HG02642 (cell line): ENCODE measurements at regions not wholly inside any gene's neighbourhood (a gene's known extent, or its start where the extent isn't known, plus 50 kb on each side); places are given as distances from the start of the nearest gene placed in this dataset.
"Not testable (repeated sequence)": the region's sequence is repeated elsewhere in the genome, so short reads cannot be mapped to it uniquely, and the experiment has no call there.

Source experiments
- ATAC-seq: cut with Tn5 transposase; IDR thresholded peaks from one replicate; pipeline ENCODE4 v1.9.1; 2021; ENCODE audit warnings: mild to moderate bottlenecking; ENCODE audit not compliant: unreplicated experiment, poor library complexity

DNA sequence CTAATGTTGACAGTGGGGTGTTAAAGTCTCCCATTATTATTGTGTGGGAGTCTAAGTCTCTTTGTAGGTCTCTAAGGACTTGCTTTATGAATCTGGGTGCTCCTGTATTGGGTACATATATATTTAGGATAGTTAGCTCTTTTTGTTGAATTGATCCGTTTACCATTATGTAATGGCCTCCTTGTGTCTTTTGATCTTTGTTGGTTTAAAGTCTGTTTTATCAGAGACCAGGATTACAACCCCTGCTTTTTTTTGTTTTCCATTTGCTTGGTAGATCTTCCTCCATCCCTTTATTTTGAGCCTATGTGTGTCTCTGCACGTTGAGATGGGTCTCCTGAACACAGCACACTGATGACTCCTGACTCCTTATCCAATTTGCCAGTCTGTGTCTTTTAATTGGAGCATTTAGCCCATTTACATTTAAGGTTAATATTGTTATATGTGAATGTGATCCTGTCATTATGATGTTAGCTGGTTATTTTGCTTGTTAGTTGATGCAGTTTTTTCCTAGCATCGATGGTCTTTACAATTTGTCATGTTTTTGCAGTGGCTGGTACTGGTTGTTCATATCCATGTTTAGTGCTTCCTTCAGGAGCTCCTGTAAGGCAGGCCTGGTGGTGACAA is 188.9 kb downstream of the TTC6 start:
- not testable (repeated sequence) for ATAC-seq

DNA sequence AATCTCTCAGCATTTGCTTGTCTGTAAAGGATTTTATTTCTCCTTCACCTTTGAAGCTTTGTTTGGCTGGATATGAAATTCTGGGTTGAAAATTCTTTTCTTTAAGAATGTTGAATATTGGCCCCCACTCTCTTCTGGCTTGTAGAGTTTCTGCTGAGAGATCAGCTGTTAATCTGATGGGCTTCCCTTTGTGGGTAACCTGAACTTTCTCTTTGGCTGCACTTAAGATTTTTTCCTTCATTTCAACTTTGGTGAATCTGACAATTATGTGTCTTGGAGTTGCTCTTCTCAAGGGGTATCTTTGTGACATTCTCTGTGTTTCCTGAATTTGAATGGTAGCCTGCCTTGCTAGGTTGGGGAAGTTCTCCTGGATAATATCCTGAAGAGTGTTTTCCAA is 189.4 kb downstream of the TTC6 start:
- ATAC-seq = not testable (repeated sequence)

DNA sequence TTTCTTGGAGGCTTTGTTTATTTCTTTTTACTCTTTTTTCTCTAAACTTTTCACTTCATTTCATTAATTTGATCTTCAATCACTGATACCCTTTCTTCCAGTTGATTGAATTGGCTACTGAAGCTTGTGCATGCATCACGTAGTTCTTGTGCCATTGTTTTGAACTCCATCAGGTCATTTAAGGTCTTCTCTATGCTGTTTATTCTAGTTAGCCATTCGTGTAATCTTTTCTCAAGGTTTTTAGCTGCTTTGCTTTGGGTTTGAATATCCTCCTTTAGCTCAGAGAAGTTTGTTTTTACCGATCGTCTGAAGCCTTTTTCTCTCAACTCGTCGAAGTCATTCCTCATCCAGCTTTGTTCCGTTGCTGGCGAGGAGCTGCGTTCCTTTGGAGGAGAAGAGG is 189.9 kb downstream of the TTC6 start:
- not testable (repeated sequence) for ATAC-seq

DNA sequence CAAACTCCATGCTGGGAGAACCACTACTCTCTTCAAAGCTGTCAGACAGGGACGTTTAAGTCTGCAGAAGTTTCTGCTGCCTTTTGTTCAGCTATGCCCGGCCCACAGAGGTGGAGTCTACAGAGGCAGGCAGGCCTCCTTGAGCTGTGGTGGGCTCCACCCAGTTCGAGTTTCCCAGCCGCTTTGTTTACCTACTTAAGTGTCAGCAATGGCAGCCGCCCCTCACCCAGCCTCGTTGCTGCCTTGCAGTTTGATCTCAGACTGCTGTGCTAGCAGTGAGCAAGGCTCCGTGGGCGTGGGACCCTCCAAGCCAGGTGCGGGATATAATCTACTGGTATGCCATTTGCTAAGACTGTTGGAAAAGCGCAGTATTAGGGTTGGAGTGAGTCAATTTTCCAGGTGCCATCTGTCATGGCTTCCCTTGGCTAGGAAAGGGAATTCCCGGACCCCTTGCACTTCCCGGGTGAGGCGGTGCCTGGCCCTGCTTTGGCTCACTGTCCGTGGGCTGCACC is 190.7 kb downstream of the TTC6 start:
- ATAC-seq = not testable (repeated sequence)

DNA sequence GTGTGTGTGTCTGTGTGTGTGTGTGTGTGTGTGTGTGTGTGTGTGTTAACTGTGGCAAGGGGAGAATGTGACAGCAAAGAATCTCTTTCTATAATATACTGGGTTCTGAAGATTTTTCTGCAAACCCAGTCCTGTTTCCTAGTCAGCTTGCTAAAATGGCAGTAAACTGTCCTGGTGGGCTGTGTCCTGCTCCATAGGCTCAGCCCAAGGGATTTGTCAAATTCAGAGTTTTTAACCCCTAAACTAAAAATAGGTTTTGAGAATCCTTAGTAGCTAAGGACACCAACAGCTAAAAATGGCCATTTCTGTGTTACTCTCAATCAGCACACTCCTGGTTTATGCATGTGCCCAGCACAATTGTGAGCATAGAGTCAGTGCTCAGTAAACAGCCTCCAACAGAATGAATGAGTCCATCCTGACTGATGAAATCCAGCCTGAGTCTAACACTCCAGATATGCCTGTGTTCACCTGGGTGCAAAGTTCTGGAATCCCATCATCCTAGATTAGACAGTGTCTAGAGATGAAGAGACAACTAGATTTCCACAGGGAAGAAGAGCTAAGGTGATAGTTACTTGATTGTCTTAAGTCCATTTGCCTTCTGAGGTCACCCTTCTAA is 192.6 kb downstream of the TTC6 start:
- ATAC-seq = no peak

DNA sequence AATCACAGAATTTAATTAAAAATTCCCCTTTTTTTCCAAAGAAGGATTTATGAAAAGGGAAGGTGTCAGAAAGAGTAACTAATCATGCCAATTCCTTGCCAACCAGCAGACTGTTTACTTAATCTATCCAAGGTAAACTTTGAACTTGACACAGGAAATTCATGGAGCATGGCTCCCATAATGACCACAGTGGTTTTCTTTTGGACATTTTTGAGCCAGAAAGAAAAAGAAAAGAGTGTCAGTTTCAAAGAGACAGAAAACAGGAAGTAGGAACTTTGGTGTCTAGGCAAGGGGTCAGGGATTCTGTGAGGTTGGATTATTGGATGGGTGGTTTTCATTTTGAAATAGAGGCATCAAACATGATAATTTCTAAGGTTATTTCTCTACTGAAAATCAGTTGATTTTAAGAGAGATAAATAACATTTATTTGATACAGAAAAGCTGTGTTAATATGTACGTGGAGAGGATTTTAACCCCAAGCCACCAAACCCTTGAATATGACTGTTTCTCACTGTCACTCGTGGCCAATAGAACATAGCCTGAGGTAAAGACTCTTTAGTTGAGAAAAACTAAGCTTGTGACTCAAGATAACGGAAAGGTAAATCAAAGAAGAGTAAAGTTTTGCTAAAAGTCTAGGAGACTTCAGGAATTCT is 196.1 kb downstream of the TTC6 start:
- ATAC-seq = no peak

DNA sequence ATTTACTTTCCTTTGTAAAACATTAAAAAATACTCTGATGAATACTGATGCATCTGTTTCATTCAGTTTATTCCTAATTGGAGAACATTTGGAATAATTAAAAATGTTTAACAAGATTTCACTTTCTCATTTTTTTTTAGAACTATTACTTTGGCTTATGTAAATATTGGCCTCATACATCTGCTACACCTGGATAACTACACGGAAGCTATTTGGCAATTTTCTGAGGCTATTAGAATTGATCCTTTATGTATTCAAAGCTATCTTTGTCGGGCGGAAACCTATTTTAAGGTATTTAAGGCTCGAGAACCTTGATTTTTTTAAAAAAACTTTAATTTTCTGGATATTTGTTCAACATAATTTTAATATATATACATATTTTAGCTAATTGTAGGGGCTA is 196.7 kb downstream of the TTC6 start:
- ATAC-seq = no peak

DNA sequence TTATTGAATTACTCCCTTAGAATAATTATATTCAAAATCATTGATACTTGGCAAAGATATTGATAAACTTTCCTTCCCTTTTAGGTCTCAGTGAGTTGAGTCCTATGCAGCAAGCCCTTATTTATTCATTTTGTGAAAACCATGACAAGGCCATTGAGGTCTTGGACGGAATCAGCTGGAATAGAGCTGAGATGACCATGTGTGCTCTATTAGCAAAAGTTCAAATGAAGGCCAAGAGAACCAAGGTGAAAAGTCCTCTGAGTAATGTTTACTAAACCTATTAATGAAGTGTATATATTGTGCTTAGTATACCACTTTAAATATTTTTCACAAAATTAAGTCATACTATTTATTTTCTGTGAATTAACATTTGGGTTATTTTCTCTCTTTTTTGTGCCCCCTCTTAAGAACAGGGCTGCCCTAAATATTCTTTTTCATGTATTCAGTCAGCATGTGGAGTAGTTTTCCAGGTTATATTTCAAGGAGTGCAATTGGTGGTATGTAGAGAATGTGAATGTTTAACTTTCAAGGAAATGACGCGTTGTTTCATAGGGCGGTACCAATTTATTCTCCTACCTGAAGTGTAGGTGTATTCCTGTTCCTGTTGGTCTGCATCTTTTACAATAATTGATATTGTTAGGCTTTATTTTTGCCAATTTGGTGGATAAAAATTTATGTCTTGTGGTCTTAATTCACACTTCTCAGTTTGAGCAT is 201.4 kb downstream of the TTC6 start:
- no peak for ATAC-seq

DNA sequence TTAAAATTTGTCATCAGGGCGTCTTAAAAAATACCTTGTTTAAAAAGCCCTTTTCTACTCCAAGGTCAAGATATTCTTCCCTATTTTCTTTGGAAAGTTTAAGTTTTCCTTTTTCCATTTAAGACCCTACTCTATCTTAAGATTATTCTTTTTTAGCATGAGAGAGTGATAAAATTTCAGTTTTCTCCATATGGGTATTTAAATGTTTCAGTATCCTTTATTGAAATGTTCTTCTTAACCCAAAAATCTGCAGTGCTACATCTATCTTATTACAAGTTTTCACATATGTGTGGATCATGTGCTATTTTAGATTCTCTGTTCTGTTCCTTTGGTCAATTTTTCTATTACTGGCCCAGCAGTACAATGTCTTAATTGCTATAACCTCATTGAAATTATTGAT is 202.2 kb downstream of the TTC6 start:
- no peak for ATAC-seq

DNA sequence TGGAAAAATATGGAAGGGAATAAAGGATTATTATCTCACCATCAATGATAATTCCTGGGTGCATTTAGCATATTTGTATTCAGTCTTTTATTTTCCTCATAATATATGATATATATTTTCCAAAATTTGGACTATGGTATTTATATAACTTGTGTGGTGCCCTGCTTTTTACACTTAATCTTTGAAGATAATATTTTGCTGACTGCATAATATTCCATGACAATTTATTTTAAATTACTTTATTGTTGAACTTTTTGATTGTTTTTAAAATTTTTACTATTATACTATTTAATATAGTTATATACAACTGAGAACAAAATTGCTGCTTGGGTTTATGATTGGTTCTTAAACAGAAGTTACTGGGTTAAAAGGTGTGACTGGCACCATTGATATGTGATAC is 212.3 kb downstream of the TTC6 start:
- ATAC-seq = no peak

DNA sequence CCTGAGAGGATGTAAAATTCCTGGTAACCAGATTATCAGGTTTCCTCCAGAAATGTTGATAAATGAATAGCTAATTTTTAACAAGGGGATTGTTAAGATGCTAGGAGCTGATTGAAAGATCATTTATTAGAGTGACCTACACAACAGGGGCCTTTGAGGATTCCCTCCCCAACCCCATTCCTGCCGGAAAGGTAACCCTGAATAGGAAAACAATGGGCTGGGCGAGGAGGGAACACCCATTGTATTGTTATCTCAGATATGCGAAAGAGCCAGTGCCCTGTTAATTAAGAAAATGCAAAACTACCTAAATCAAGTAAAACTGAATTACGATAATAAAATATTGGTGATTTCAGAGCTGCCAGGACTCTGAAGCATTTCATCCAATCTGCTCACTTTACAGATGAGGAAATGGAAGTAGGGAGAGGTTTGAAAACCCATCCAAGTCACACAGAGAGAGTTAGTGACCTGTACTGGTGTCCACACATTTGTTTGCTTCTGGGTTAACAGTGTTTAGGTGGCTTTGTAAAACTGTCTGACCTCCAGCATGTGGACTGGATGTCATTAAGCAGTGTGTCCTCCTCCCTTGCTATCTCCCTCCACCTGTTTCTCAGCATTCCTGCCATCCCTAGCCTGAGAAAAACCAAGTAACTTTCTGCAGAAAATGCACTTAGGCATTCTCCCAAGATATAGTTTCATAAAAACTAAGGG is 214.8 kb downstream of the TTC6 start:
- ATAC-seq = no peak

DNA sequence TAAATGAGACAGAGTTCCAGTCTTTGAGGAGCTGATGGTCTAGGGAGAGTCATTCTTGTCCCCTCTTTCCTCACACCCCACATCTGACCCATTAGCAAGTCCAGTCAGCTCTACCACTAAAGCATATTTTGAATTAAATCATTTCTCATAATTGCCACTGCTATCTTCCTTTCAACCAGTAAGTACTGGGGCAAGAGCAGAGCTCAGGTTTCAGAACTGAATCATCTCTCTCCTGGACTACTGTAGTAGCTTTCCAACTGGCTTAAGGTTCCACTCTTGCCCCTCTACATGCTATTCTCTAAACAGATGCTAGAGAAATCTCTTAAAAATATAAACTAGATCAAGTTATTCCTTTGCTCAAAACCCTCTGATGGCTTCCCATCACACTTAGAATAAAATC is 218.3 kb downstream of the TTC6 start:
- no peak for ATAC-seq

DNA sequence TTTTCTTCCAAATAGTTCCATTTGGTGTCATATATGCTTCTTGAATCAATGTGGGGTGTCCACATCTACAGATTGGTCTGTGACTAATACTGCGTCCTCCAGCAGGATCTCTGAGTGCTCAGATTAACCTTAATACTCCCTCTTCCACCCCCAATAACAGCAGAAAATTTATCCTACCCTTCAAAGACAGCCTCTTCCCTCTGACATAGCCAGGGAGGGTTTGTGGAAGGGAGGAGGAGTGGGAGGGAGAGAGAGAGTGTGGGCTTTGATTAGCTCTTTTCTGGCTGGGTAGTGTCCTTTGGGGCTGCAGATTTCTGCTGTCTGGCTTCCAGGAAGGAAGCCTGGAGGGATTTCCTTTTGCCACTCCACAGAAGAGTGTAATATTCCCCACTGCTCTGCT is 220.7 kb downstream of the TTC6 start:
- no peak for ATAC-seq

DNA sequence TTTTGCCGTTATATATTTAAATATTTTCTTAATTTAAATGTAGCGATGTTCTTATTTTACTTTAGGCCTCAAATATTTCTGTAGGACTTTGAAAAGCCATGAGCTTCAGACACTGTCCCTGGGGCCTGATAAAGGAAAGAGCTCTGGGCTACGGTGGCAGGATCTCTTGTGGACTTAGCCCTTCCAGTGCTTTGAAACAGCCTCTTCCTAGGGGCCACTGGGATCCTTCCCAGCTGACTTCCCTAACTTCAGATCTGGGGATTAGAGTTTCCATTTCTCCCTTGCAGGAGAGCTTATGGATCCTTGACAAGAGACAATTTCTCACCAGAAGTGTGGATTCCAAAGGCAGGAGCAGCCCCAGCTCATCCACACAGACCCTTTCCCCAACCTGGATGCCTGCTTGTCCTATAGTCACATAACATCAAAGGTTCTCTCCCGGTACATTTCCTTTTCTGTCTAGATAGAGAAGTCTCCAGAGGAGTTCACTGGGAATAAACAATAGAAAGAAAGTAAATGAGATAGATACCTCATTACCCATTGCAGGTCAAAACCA is 221.4 kb downstream of the TTC6 start:
- no peak for ATAC-seq

DNA sequence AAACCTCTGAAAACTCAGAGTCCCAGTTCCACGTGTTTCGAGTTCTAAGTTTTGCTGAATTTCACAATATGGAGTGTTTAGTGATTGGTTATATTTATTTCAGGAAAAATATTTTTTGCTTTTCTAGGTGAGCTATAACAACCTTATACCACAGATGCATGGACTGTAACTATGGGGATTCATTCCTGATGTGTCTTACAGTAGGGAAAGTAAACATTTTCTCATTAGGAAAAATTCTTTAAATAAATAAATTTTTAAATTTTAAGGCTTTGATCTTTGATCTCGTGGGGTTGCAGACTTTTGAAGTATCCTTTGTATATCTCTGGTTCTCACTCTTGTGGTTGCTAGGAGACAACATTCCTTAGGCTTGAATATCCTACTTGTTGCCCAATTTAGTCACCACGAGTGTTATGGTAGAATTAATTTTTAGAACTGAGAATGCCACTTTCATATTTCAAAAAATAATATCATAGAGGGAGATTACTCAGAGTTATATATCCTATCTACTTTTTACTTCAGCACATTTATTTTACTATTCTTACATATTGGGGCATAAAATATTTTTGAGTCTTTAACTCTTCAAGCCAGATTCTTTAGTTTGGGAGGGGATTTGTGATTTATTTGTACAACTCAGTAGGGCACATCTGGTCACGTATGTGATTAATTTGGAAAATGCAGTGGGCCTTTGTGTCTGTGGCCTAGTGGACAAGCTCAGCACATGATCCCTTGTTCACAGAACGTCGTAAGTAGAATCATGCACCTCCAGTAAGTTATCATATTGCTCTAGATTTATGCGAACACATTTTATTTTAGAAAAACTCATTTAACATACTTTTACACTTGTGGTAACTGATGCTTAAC is 224.0 kb downstream of the TTC6 start:
- no peak for ATAC-seq

DNA sequence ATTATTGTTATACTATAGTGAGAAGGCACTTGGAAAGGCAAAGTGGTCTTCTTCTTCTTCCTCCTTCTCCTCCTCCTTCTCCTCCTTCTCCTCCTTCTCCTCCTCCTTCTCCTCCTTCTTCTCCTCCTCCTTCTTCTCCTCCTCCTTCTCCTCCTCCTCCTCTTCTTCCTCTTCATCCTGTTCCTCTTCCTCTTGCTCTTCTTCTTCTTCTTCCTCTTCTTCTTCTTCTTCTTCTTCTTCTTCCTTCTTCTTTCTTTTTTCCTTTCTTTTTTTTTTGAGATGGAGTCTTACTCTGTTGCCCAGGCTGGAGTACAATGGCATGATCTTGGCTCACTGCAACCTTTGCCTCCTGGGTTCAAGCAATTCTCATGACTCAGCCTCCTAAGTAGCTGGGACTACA is 225.4 kb downstream of the TTC6 start:
- ATAC-seq = not testable (repeated sequence)

DNA sequence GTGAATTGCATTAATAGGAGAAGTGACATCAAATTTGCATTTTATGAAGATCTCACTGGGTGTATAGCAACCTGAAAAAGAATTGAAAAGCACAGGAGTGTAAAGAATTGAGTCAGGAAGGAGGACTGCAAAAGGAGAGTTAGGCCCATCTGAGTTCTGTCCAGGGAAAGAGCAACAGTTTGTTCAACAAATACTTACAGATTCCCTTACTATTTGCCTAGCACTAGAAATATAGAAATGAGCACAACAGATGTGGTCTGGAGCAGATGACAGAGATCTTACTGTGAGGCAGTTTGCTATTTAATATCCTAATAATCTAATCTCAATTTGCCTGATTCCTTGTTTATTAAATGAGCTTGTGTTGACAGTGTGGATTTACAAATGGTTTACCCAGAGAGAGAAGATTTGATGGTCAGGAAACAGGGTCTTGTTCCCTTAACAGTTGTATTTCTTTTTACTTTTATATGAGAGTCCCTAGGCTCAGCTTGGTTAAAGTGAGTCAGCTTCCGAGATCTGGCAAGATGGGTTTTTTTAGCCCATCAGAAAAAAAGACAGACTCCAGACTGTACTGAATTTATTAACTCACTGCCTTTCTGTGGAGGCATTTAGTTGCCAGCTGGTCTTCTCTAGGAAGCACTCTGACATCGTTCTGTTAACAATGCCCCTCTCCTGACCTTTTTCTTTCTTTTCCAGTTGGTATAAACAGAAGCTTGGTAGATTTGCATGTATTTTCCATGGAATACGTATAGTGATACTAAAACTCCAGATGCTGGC is 229.7 kb downstream of the TTC6 start:
- no peak for ATAC-seq

DNA sequence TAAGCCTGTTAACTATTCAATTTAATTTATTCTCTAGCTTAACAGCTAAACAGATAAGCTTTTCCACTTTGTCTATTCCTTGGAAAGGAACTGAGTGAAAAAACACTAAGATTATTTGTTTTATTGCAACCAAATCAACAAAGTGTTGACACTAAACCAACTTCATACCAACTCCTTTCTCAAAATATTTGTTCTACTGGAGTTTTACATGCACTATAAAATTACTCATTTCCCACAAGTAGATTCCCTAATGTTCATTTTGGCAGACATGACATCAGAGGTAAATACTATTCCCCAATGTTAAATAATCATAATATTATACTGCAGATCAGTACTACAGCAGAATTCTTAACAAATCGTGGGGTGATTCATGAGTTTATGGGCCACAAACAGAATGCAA is 231.4 kb downstream of the TTC6 start:
- no peak for ATAC-seq

DNA sequence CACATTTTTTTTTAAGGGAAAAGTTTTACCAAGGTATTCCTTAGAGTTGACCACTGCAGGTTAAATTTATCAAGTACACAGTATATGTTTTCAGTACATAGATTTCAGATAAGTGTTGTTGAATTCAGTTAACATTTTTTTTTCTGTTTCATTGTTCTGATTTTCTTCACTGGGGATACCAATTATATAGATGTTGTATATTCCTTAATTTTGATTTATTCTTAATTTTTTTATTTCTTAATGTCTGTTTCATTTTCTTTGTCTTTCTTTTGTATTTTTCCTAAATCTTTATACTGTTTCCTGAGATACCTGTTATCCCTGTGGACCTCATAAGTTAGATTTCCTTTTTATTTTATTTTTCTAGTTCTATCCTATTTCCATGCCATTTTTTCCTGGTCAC is 234.8 kb downstream of the TTC6 start:
- ATAC-seq = no peak
